ENCODE measurements at regions not wholly inside any gene's neighbourhood (a gene's known extent, or its start where the extent isn't known, plus 50 kb on each side); places are given as distances from the start of the nearest gene placed in this dataset.
"Not testable (repeated sequence)": the region's sequence is repeated elsewhere in the genome, so short reads cannot be mapped to it uniquely, and the experiment has no call there.

DNA sequence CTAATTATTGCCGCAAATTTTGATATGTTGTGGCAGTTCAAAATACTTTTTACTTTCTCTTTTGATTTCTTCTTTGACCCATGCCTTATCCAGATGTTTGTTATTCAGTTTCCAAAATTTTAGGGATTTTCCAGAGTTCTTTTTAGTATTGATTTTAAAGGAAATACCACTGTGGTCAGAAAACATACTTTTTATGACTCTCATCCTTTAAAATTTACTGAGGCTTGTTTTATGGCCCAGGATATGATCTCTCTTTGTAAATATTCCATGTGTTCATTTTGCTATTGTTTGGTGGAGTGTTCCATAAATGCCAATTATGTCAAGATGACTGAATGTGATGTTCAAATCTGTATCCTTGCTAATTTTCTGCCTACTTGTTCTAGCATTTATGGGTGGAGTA lies 272.3 kb upstream of the DIPK2B start:
- DNase-seq: no peak
- no peaks in the 10 kb centered on the region for H3K9me3 ChIP-seq
- TF ChIP-seq CTCF (IDR thresholded peaks at IDR 0.05) (no peak), POLR2A (IDR thresholded peaks at IDR 0.05) (no peak)
- H3K36me3 ChIP-seq: no peaks in the 10 kb centered on the region
- no peaks in the 10 kb centered on the region for H3K4me1 ChIP-seq
- H3K27ac ChIP-seq: no peak overlapping the region
- no peak overlapping the region for H3K4me3 ChIP-seq
- intact Hi-C loops (cut with DNase I; ENCODE audit: low total_unique reads): no loop called here
- H3K27me3 ChIP-seq: no peaks in the 10 kb centered on the region

- H3K4me1 ChIP-seq; intact Hi-C loops (cut with DNase I; ENCODE audit: low total_unique reads); H3K27ac ChIP-seq; H3K9me3 ChIP-seq; DNase-seq; H3K27me3 ChIP-seq; H3K36me3 ChIP-seq; H3K4me3 ChIP-seq: not testable (repeated sequence)
Observed at GRCh38 chrX:45467537-45467936, 266.9 kb upstream of the DIPK2B start.

GRCh38 chrX:45455732-45456131 lies 255.1 kb upstream of the DIPK2B start:
- H3K4me3 ChIP-seq; H3K36me3 ChIP-seq; intact Hi-C loops (cut with DNase I; ENCODE audit: low total_unique reads); H3K27me3 ChIP-seq; H3K4me1 ChIP-seq; H3K9me3 ChIP-seq; DNase-seq; H3K27ac ChIP-seq: not testable (repeated sequence)

DNA sequence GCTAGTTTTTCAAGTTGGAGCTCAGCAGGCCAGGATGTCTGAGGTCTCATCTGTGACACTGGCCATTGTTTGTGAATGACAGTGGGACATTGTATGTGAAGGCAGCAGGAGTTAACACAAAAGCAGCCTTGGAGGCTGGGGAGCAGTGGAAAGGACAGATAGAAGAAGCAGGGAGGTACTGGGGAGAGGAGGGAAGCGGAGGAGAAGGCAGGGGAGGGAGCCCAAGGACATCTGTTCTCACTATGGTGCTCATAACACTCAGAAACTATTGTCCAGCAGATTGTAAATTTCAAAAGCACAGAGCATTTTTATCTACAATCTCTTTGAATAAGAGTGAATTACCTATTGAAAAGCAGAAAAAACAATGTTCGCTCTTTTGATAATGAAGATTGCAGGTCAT lies 253.6 kb upstream of the DIPK2B start:
- TF ChIP-seq CTCF (IDR thresholded peaks at IDR 0.05): no peak
- no peak for TF ChIP-seq POLR2A (IDR thresholded peaks at IDR 0.05)
- Histone ChIP-seq H3K9me3 (no peaks in the 10 kb centered on the region), H3K27ac (no peak overlapping the region), H3K36me3 (no peaks in the 10 kb centered on the region), H3K27me3 (no peaks in the 10 kb centered on the region), H3K4me1 (no peaks in the 10 kb centered on the region), H3K4me3 (no peak overlapping the region)
- intact Hi-C loops (cut with DNase I; ENCODE audit: low total_unique reads): no loop called here
- DNase-seq: no peak

DNA sequence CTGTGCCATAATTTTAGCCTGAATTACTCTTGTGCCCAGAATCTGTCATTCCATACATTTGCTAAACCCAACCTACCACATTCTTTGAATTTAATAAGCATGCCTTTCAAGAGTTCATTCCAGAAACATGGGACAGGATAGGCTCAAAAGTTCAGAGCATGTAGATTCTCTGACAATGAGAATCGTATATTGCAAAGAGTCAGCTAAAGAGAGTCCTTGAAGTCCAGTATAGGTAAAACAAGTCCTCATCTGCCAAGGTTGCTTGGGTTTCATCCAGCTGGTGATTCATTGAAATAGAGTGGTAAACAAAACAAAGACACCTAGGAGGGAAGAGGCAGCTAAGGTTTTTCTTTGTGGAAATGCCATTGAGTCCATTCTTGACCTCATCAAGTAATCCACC lies 249.3 kb upstream of the DIPK2B start:
- H3K4me1 ChIP-seq: no peaks in the 10 kb centered on the region
- TF ChIP-seq POLR2A (IDR thresholded peaks at IDR 0.05) (no peak), CTCF (IDR thresholded peaks at IDR 0.05) (no peak)
- no peaks in the 10 kb centered on the region for H3K9me3 ChIP-seq
- H3K27ac ChIP-seq: no peak overlapping the region
- no peaks in the 10 kb centered on the region for H3K27me3 ChIP-seq
- no peak for DNase-seq
- intact Hi-C loops (cut with DNase I; ENCODE audit: low total_unique reads): no loop called here
- H3K36me3 ChIP-seq: no peaks in the 10 kb centered on the region
- H3K4me3 ChIP-seq: no peak overlapping the region

DNA sequence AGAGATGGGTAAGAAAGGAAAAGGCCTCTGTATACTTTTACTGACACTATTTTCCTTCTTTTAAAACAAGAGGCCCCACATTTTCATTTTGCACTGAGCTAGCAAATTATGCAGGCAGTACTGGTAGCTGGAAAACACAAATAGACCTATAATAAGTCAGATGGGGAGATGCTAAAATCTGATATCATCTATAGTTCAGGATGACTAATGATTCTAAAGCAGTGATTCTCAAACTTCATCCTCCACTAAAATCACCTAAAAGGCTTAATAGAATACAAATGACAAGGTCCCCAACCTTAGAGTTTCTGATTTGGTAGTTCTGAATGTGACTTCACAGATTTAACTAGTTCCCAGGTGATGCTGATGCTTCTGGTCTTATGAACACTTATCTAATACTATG lies 247.3 kb upstream of the DIPK2B start:
- no peak overlapping the region for H3K27ac ChIP-seq
- H3K36me3 ChIP-seq: no peaks in the 10 kb centered on the region
- TF ChIP-seq CTCF (IDR thresholded peaks at IDR 0.05) (no peak), POLR2A (IDR thresholded peaks at IDR 0.05) (no peak)
- no peaks in the 10 kb centered on the region for H3K27me3 ChIP-seq
- no peak overlapping the region for H3K4me3 ChIP-seq
- intact Hi-C loops (cut with DNase I; ENCODE audit: low total_unique reads): no loop called here
- H3K4me1 ChIP-seq: no peaks in the 10 kb centered on the region
- no peak for DNase-seq
- H3K9me3 ChIP-seq: no peaks in the 10 kb centered on the region
